Upper lobe of left lung (tissue), 6 donors: ENCODE measurements at regions not wholly inside any gene's neighbourhood (a gene's known extent, or its start where the extent isn't known, plus 50 kb on each side); places are given as distances from the start of the nearest gene placed in this dataset.

Experiments used
- ATAC-seq, 2 donors: fragments of 200-7000 bp; cut with Tn5 transposase; one replicate each; pipeline ENCODE4 v1.9.1; 2022; ENCODE audit warnings: mild to moderate bottlenecking in 2 of 2, moderate library complexity in 2 of 2; ENCODE audit not compliant: low FRiP score in 2 of 2
- DNase-seq, 2 donors: peaks; one replicate each; pipeline ENCODE4 v3.0.0-alpha.2; 2019 to 2020
- H3K27ac ChIP-seq, 4 donors: fragments of 200-600 bp; sonication (generic); one replicate each; pipeline ENCODE4 v1.5.1; 2016 to 2019
- H3K27me3 ChIP-seq, 4 donors: fragments of 200-600 bp; sonication (generic); one replicate each; pipeline ENCODE4 v1.5.1; 2017 to 2019
- H3K36me3 ChIP-seq, 4 donors: fragments of 200-600 bp; sonication (generic); one replicate each; pipeline ENCODE4 v1.5.1; 2016 to 2019
- H3K4me1 ChIP-seq, 4 donors: fragments of 200-600 bp; sonication (generic); one replicate each; pipeline ENCODE4 v1.5.1; 2018 to 2019
- H3K4me3 ChIP-seq, 4 donors: fragments of 200-600 bp; sonication (generic); one replicate each; pipeline ENCODE4 v1.5.1; 2017 to 2019; ENCODE audit warnings: mild to moderate bottlenecking in 2 of 4, moderate library complexity in 1 of 4
- H3K9me3 ChIP-seq, 4 donors: fragments of 200-600 bp; sonication (generic); one replicate each; pipeline ENCODE4 v1.5.1; 2018 to 2019
- CTCF ChIP-seq, 6 experiments: fragments of 450-650 bp in 4 of 6; fragments of 200-600 bp in 2 of 6; sonication (generic) in 2 of 6; IDR thresholded peaks; one replicate each; pipeline ENCODE4 v1.5.1; 2016 to 2019; ENCODE audit warnings: antibody characterized with exemption in 6 of 6
- EP300 ChIP-seq, 4 donors: sonication (generic); formaldehyde crosslinking; IDR thresholded peaks; one replicate each; pipeline ENCODE4 v1.5.1; 2017; ENCODE audit warnings: antibody characterized with exemption in 4 of 4, control low read depth in 2 of 4
- POLR2A ChIP-seq, 4 donors: fragments of 450-650 bp; IDR thresholded peaks; one replicate each; pipeline ENCODE4 v1.5.1; 2016 to 2017; ENCODE audit warnings: antibody characterized with exemption in 4 of 4, mild to moderate bottlenecking in 2 of 4
- POLR2AphosphoS5 ChIP-seq, 2 donors: sonication (generic); formaldehyde crosslinking; IDR thresholded peaks; one replicate each; pipeline ENCODE4 v1.5.1; 2017; ENCODE audit warnings: antibody characterized with exemption in 2 of 2
- WGBS, 2 donors: methylation state at CpG; one replicate each; pipeline ENCODE4 v1.1.5; 2017 to 2018; 5-methylcytosine and 5-hydroxymethylcytosine counted together
- donor health status: DM: no; HTN: no; CAD: no; lungs with moderate emphysema.
- donor health status: DM: no; HTN: yes; CAD: no; lungs with severe emphysema.

GRCh38 chr18:44036501-44036900, 644.2 kb upstream of the SETBP1 start:
- Histone ChIP-seq H3K27me3 (no peaks in the 10 kb centered on the region), H3K36me3 (no peaks in the 10 kb centered on the region), H3K4me1 (peaks cover 0 to 3% (median 0%) of the 10 kb centered on the region in 4 donors), H3K27ac (no peak overlapping the region), H3K9me3 (no peaks in the 10 kb centered on the region), H3K4me3 (no peak overlapping the region)
- ATAC-seq (no peak), DNase-seq (no peak)
- 33 to 44% methylated on average over 2 to 3 of the region's 3 CpGs for WGBS, 2 donors
- no peak for TF ChIP-seq CTCF (IDR thresholded peaks at IDR 0.05)
- no peak for TF ChIP-seq POLR2A (IDR thresholded peaks at IDR 0.05)
- TF ChIP-seq POLR2AphosphoS5 (IDR thresholded peaks at IDR 0.05) = no peak
- no peak for TF ChIP-seq EP300 (IDR thresholded peaks at IDR 0.05)

- WGBS, 2 donors = 81 to 83% methylated on average over 2 of the region's 2 CpGs
- no peak overlapping the region for H3K27ac ChIP-seq
- DNase-seq (no peak), ATAC-seq (no peak)
- no peaks in the 10 kb centered on the region for H3K27me3 ChIP-seq
- TF ChIP-seq POLR2AphosphoS5 (IDR thresholded peaks at IDR 0.05) (no peak), CTCF (IDR thresholded peaks at IDR 0.05) (no peak), POLR2A (IDR thresholded peaks at IDR 0.05) (no peak), EP300 (IDR thresholded peaks at IDR 0.05) (no peak)
- H3K9me3 ChIP-seq = no peaks in the 10 kb centered on the region
- H3K4me3 ChIP-seq = no peak overlapping the region
- no peaks in the 10 kb centered on the region for H3K36me3 ChIP-seq
- peaks cover 0 to 3% (median 0%) of the 10 kb centered on the region in 4 donors for H3K4me1 ChIP-seq
Observed at GRCh38 chr18:44039216-44039615, 641.5 kb upstream of the SETBP1 start.

- ATAC-seq = no peak
- WGBS, 2 donors = 48 to 73% methylated on average over 1 of the region's 1 CpG
Observed at GRCh38 chr18:44039826-44040225, 640.9 kb upstream of the SETBP1 start.

GRCh38 chr18:44041553-44041952, 639.1 kb upstream of the SETBP1 start:
- TF ChIP-seq POLR2AphosphoS5 (IDR thresholded peaks at IDR 0.05) = no peak
- no peak for TF ChIP-seq EP300 (IDR thresholded peaks at IDR 0.05)
- no peak for TF ChIP-seq CTCF (IDR thresholded peaks at IDR 0.05)
- no peak for TF ChIP-seq POLR2A (IDR thresholded peaks at IDR 0.05)
- H3K27me3 ChIP-seq = no peaks in the 10 kb centered on the region
- H3K36me3 ChIP-seq = no peaks in the 10 kb centered on the region
- no peak overlapping the region for H3K4me3 ChIP-seq
- DNase-seq = no peak
- H3K4me1 ChIP-seq = no peaks in the 10 kb centered on the region
- H3K9me3 ChIP-seq = no peaks in the 10 kb centered on the region
- ATAC-seq = no peak
- WGBS, 2 donors = 90 to 91% methylated on average over 3 of the region's 3 CpGs
- no peak overlapping the region for H3K27ac ChIP-seq

More at GRCh38 chr18:44039826-44040225, 640.9 kb upstream of the SETBP1 start:
- Histone ChIP-seq H3K27me3 (no peaks in the 10 kb centered on the region), H3K9me3 (no peaks in the 10 kb centered on the region), H3K36me3 (no peaks in the 10 kb centered on the region), H3K4me3 (no peak overlapping the region), H3K4me1 (peaks cover 0 to 3% (median 0%) of the 10 kb centered on the region in 4 donors), H3K27ac (no peak overlapping the region)
- DNase-seq = no peak
- TF ChIP-seq CTCF (IDR thresholded peaks at IDR 0.05) (no peak), POLR2A (IDR thresholded peaks at IDR 0.05) (no peak), EP300 (IDR thresholded peaks at IDR 0.05) (no peak), POLR2AphosphoS5 (IDR thresholded peaks at IDR 0.05) (no peak)

GRCh38 chr18:44041961-44042360, 638.7 kb upstream of the SETBP1 start:
- no peak overlapping the region for H3K4me3 ChIP-seq
- no peak overlapping the region for H3K27ac ChIP-seq
- H3K4me1 ChIP-seq = no peaks in the 10 kb centered on the region
- DNase-seq (no peak), ATAC-seq (no peak)
- H3K9me3 ChIP-seq = no peaks in the 10 kb centered on the region
- no peak for TF ChIP-seq POLR2AphosphoS5 (IDR thresholded peaks at IDR 0.05)
- TF ChIP-seq CTCF (IDR thresholded peaks at IDR 0.05) = no peak
- TF ChIP-seq EP300 (IDR thresholded peaks at IDR 0.05) = no peak
- no peak for TF ChIP-seq POLR2A (IDR thresholded peaks at IDR 0.05)
- H3K36me3 ChIP-seq = no peaks in the 10 kb centered on the region
- WGBS, 2 donors = 72 to 75% methylated on average over 4 of the region's 4 CpGs
- no peaks in the 10 kb centered on the region for H3K27me3 ChIP-seq
